ENCODE measurements at regions not wholly inside any gene's neighbourhood (a gene's known extent, or its start where the extent isn't known, plus 50 kb on each side); places are given as distances from the start of the nearest gene placed in this dataset.

DNA sequence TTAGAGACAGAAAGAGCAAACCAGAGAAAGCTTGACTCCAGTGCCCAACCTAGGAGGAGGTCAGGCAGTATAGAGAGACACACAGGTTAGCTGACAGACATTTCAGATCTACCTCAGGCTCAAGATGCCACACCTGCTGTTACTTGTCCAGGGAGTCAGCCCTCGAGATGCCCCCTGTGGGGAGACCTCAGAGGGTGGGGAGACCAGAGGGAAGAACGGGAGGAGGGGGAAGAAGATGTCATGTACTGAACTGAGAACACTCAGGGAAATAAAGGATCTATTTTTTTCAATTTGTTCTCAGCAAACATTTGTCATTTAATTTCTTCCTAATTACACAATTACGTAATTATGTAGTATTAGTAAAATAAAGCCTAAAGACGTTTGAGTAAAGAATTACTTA is 196.3 kb upstream of the CADM1 start (continued):
- TF ChIP-seq, protein P1, sequence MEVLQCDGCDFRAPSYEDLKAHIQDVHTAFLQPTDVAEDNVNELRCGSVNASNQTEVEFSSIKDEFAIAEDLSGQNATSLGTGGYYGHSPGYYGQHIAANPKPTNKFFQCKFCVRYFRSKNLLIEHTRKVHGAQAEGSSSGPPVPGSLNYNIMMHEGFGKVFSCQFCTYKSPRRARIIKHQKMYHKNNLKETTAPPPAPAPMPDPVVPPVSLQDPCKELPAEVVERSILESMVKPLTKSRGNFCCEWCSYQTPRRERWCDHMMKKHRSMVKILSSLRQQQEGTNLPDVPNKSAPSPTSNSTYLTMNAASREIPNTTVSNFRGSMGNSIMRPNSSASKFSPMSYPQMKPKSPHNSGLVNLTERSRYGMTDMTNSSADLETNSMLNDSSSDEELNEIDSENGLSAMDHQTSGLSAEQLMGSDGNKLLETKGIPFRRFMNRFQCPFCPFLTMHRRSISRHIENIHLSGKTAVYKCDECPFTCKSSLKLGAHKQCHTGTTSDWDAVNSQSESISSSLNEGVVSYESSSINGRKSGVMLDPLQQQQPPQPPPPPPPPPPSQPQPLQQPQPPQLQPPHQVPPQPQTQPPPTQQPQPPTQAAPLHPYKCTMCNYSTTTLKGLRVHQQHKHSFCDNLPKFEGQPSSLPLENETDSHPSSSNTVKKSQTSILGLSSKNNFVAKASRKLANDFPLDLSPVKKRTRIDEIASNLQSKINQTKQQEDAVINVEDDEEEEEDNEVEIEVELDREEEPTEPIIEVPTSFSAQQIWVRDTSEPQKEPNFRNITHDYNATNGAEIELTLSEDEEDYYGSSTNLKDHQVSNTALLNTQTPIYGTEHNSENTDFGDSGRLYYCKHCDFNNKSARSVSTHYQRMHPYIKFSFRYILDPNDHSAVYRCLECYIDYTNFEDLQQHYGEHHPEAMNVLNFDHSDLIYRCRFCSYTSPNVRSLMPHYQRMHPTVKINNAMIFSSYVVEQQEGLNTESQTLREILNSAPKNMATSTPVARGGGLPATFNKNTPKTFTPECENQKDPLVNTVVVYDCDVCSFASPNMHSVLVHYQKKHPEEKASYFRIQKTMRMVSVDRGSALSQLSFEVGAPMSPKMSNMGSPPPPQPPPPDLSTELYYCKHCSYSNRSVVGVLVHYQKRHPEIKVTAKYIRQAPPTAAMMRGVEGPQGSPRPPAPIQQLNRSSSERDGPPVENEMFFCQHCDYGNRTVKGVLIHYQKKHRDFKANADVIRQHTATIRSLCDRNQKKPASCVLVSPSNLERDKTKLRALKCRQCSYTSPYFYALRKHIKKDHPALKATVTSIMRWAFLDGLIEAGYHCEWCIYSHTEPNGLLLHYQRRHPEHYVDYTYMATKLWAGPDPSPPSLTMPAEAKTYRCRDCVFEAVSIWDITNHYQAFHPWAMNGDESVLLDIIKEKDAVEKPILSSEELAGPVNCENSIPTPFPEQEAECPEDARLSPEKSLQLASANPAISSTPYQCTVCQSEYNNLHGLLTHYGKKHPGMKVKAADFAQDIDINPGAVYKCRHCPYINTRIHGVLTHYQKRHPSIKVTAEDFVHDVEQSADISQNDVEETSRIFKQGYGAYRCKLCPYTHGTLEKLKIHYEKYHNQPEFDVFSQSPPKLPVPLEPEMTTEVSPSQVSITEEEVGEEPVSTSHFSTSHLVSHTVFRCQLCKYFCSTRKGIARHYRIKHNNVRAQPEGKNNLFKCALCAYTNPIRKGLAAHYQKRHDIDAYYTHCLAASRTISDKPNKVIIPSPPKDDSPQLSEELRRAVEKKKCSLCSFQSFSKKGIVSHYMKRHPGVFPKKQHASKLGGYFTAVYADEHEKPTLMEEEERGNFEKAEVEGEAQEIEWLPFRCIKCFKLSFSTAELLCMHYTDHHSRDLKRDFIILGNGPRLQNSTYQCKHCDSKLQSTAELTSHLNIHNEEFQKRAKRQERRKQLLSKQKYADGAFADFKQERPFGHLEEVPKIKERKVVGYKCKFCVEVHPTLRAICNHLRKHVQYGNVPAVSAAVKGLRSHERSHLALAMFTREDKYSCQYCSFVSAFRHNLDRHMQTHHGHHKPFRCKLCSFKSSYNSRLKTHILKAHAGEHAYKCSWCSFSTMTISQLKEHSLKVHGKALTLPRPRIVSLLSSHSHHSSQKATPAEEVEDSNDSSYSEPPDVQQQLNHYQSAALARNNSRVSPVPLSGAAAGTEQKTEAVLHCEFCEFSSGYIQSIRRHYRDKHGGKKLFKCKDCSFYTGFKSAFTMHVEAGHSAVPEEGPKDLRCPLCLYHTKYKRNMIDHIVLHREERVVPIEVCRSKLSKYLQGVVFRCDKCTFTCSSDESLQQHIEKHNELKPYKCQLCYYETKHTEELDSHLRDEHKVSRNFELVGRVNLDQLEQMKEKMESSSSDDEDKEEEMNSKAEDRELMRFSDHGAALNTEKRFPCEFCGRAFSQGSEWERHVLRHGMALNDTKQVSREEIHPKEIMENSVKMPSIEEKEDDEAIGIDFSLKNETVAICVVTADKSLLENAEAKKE (CRISPR knock-in tag; IDR thresholded peaks at IDR 0.05) = no peak

DNA sequence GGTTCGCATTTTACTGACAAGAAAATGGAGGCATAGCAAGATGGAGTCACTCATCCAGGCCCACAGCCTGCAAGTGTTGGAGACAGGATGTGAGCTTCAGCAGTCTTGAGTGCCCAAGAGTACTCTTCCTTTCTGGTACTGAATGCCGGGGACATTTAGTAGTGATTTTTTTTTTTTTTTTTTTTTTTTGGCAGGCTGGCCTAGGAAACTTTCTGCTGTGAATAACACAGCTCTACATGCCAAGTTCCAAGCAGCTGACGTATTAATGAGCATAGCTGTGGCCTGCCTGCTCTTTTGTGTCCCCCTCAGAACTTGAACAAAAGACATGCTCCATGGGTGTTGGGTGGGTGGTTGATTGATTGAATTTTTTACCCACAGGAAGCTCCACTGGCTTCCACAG is 195.5 kb upstream of the CADM1 start:
- Mint-ChIP-seq H3K27me3 (ENCODE audit: insufficient read depth, low read depth, poor library complexity) (peaks cover 6% of the 10 kb centered on the region), H3K36me3 (ENCODE audit: low read depth) (peaks cover 8% of the 10 kb centered on the region; the same call in 1 of the 3 replicates), H3K9me3 (peaks cover 10% of the 10 kb centered on the region), H3K4me1 (peaks cover 19% of the 10 kb centered on the region), H3K4me3 (no peak overlapping the region), H3K27ac (no peak overlapping the region)
- no peak overlapping the region for H3K4me3 ChIP-seq
- H3K36me3 ChIP-seq (ENCODE audit: insufficient read depth) = no peaks in the 10 kb centered on the region
- H2AFZ ChIP-seq = no peak overlapping the region
- no peaks in the 10 kb centered on the region for H3K27me3 ChIP-seq (ENCODE audit: insufficient read depth)
- H3K4me1 ChIP-seq (ENCODE audit: insufficient read depth) = no peaks in the 10 kb centered on the region
- ATAC-seq = no peak
- no peak overlapping the region for H3K4me2 ChIP-seq
- no peaks in the 10 kb centered on the region for H3F3A ChIP-seq (replicated peaks; ENCODE audit: low read depth)
- no peaks in the 10 kb centered on the region for H3K79me2 ChIP-seq (replicated peaks; ENCODE audit: insufficient read depth)
- no peaks in the 10 kb centered on the region for H4K20me1 ChIP-seq (replicated peaks; ENCODE audit: insufficient read depth)
- no peak overlapping the region for H3K27ac ChIP-seq (ENCODE audit: low read depth)
- no peak for DNase-seq (ENCODE audit: low spot score)
- no peaks in the 10 kb centered on the region for H3K9me2 ChIP-seq (ENCODE audit: insufficient read depth)
- TF ChIP-seq NANOG (IDR thresholded peaks at IDR 0.05; ENCODE audit: borderline replicate concordance) (no peak), ZNF331 (CRISPR knock-in tag; IDR thresholded peaks at IDR 0.05; ENCODE audit: low read depth) (no peak), JUNB (IDR thresholded peaks at IDR 0.05; ENCODE audit: unreplicated experiment) (no peak), EZH2 (IDR thresholded peaks at IDR 0.05; ENCODE audit: low read depth, unreplicated experiment) (no peak), POLR2AphosphoS5 (IDR thresholded peaks at IDR 0.05; ENCODE audit: low read depth) (no peak), CREB1 (CRISPR knock-in tag; IDR thresholded peaks at IDR 0.05; ENCODE audit: low read depth) (no peak)
- TF ChIP-seq, protein P2, sequence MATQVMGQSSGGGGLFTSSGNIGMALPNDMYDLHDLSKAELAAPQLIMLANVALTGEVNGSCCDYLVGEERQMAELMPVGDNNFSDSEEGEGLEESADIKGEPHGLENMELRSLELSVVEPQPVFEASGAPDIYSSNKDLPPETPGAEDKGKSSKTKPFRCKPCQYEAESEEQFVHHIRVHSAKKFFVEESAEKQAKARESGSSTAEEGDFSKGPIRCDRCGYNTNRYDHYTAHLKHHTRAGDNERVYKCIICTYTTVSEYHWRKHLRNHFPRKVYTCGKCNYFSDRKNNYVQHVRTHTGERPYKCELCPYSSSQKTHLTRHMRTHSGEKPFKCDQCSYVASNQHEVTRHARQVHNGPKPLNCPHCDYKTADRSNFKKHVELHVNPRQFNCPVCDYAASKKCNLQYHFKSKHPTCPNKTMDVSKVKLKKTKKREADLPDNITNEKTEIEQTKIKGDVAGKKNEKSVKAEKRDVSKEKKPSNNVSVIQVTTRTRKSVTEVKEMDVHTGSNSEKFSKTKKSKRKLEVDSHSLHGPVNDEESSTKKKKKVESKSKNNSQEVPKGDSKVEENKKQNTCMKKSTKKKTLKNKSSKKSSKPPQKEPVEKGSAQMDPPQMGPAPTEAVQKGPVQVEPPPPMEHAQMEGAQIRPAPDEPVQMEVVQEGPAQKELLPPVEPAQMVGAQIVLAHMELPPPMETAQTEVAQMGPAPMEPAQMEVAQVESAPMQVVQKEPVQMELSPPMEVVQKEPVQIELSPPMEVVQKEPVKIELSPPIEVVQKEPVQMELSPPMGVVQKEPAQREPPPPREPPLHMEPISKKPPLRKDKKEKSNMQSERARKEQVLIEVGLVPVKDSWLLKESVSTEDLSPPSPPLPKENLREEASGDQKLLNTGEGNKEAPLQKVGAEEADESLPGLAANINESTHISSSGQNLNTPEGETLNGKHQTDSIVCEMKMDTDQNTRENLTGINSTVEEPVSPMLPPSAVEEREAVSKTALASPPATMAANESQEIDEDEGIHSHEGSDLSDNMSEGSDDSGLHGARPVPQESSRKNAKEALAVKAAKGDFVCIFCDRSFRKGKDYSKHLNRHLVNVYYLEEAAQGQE (IDR thresholded peaks at IDR 0.05; ENCODE audit: unreplicated experiment) = no peak
